Renal cortex interstitium (tissue), 11 donors: ENCODE measurements at regions not wholly inside any gene's neighbourhood (a gene's known extent, or its start where the extent isn't known, plus 50 kb on each side); places are given as distances from the start of the nearest gene placed in this dataset.
"Not testable (repeated sequence)": the region's sequence is repeated elsewhere in the genome, so short reads cannot be mapped to it uniquely, and the experiment has no call there.

ENCODE experiments used
- DNase-seq, 11 donors: peaks; one replicate each; pipeline ENCODE4 v3.0.0-alpha.2; 2013; ENCODE audit warnings: low read depth in 9 of 11, low spot score in 4 of 11; ENCODE audit errors: extremely low read depth in 1 of 11

- DNase-seq, result not testable (repeated sequence)
These were observed 382.6 kb upstream of the TGIF2LX start for GRCh38 chrX:89539150-89539549.

- DNase-seq, result not testable (repeated sequence)
These were observed 364.6 kb upstream of the TGIF2LX start for GRCh38 chrX:89557146-89557545.

GRCh38 chrX:89562079-89562478 lies 359.6 kb upstream of the TGIF2LX start:
- not testable (repeated sequence) for DNase-seq

GRCh38 chrX:89563107-89563506 lies 358.6 kb upstream of the TGIF2LX start:
- not testable (repeated sequence) for DNase-seq

GRCh38 chrX:89567787-89568186 lies 353.9 kb upstream of the TGIF2LX start:
- not testable (repeated sequence) for DNase-seq

- not testable (repeated sequence) for DNase-seq
These were observed 339.8 kb upstream of the TGIF2LX start for GRCh38 chrX:89581868-89582267.

- not testable (repeated sequence) for DNase-seq
These were observed 289.9 kb upstream of the TGIF2LX start for GRCh38 chrX:89631858-89632257.

- not testable (repeated sequence) for DNase-seq
These were observed 285.8 kb upstream of the TGIF2LX start for GRCh38 chrX:89635887-89636286.

- not testable (repeated sequence) for DNase-seq
These were observed 263.0 kb upstream of the TGIF2LX start for GRCh38 chrX:89658662-89659061.

GRCh38 chrX:89706481-89706880 lies 215.2 kb upstream of the TGIF2LX start:
- DNase-seq, result not testable (repeated sequence)

GRCh38 chrX:89707363-89707927 lies 214.3 kb upstream of the TGIF2LX start:
- not testable (repeated sequence) for DNase-seq

GRCh38 chrX:89734367-89734766 lies 187.3 kb upstream of the TGIF2LX start:
- not testable (repeated sequence) for DNase-seq

- not testable (repeated sequence) for DNase-seq
These were observed 165.2 kb upstream of the TGIF2LX start for GRCh38 chrX:89756466-89756865.

- not testable (repeated sequence) for DNase-seq
These were observed 163.9 kb upstream of the TGIF2LX start for GRCh38 chrX:89757767-89758166.

- not testable (repeated sequence) for DNase-seq
These were observed 162.5 kb upstream of the TGIF2LX start for GRCh38 chrX:89759076-89759685.

GRCh38 chrX:89771639-89772038 lies 150.1 kb upstream of the TGIF2LX start:
- not testable (repeated sequence) for DNase-seq

- DNase-seq, result not testable (repeated sequence)
These were observed 110.3 kb upstream of the TGIF2LX start for GRCh38 chrX:89811440-89811839.

GRCh38 chrX:89839723-89840122 lies 82.0 kb upstream of the TGIF2LX start:
- DNase-seq, result not testable (repeated sequence)

- DNase-seq, result peak in 3 of 11 donors; percentile 1 to 2 (median 2)
These were observed 50.0 kb upstream of the TGIF2LX start for GRCh38 chrX:89871662-89872061.
